T-helper 2 cell (primary cell): ENCODE measurements at regions not wholly inside any gene's neighbourhood (a gene's known extent, or its start where the extent isn't known, plus 50 kb on each side); places are given as distances from the start of the nearest gene placed in this dataset.
A peak's percentile ranks its signal among the peaks of the same experiment; 100 is the strongest.
"Not testable (repeated sequence)": the region's sequence is repeated elsewhere in the genome, so short reads cannot be mapped to it uniquely, and the experiment has no call there.

Source experiments
- DNase-seq, 5 experiments: peaks; one replicate each; pipeline versions ENCODE4 v3.0.0 to v3.0.0-alpha.2; 2012 to 2022

DNA sequence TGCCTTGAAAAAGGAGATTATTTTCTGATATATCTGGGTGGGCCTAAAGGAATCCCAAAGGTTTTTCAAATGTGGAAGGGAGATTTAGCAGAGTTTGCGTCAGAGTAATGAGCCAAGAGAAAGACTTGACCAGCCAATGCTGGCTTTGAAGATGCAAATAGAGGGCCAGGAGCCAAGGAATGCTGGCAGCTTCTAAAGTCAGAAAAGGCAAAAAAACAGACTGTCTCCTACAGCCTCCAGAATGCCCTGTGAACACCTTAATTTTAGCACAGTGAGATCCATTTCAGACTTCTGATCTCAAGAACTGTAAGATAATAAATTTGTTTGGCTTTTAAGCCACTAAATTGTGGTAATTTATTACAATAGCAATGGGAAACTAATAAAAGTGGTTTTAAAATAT lies 122.6 kb upstream of the FREM1 start:
- DNase-seq = no peak

DNA sequence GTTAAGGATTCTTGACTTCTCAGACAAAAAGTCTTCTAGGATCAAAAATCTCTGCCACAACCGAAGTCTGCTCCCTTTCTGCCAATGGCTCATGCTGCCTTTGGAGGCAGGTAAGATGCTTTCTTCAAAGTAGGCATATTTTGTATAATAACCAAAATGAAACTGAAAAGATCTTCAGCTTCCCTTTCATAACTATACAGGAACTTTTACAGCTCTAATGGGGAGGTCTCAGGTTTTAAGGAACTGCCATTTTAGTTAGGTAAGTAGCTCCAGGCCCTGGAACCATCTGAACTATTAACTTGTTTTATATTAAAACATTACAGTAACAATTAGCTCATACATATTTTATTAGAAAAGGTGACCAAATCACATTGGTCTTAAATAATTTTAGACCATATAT lies 110.9 kb upstream of the FREM1 start:
- no peak for DNase-seq

DNA sequence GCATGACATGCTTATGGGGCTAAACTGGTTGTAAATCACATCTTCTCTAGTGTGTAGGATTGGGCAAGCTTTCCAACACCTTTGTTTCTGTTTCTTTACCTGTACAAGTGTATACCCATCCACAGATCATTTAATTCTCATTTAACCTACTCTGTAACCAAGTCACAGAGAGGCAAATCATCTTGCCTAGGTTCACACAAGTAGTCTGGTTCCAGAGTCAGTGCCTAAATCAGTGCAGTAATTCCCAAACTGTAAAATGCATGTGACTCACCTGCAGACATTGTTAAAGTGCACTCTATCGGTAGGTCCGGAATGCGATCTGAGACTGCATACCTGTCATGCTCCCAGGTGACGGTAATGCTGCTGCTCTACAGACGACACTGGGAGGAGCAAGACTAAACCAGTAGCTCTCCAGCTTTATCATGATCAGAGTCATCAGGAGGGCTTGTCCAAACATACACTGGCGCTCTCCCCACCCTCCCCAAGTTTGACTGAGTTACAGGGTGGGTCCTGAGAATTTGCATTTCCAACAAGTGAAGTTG lies 107.9 kb upstream of the FREM1 start:
- no peak for DNase-seq

DNA sequence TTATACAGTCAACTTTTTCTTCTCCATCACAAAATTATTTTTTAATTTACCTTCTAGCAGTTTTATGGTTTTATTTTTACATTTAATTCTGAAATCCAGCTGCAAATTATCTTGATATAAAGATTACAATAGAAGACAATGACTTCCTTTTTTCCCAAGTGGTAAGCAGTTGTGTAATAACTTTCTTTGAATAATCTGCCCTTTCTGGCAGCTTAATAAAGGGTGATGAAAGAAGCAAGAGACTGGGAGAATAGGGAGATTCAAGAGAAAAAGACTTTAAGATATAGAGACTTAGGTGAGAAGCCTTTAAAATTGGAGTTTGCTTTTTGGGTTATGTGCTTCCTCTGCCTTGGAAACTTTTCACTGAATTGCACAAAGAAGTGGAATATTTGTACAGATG lies 100.4 kb upstream of the FREM1 start:
- DNase-seq = no peak

DNA sequence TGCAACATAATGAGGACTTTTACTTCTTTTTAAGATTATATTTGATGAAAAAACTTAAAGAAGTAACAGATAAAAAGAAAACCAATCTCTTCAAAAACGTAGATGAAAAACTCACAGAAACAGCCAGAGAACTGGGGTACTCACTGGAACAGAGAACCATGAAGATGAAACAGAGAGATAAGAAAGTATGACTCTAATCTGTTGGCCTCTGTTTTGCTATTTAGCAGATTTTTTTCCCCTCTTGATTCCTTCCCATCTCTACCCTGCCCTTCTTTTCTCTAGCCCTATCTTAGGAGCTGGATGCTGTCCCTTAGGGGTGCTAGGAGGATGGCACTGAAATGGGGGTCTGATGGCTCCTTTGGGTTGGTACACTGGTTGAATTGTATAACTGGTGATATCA lies 97.5 kb upstream of the FREM1 start:
- no peak for DNase-seq

DNA sequence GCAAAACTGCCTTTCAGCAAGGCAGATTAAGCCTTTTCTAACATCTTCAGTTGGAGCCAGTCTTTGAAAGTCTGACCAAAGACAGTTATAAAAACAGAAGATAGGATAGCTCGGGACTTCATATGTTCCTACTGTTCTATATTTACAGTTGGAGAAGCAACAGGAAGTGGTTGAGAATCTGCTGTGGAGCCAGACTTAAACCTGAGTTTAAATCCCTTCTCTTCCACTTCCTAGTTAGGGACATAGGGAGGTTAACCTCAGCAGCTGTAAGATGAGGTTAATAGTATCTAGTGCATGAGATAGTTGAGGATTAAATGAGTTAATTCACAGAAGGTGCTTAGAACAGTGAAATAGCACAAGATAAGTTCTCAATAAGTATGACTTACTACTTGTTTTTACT lies 84.5 kb upstream of the FREM1 start:
- no peak for DNase-seq

DNA sequence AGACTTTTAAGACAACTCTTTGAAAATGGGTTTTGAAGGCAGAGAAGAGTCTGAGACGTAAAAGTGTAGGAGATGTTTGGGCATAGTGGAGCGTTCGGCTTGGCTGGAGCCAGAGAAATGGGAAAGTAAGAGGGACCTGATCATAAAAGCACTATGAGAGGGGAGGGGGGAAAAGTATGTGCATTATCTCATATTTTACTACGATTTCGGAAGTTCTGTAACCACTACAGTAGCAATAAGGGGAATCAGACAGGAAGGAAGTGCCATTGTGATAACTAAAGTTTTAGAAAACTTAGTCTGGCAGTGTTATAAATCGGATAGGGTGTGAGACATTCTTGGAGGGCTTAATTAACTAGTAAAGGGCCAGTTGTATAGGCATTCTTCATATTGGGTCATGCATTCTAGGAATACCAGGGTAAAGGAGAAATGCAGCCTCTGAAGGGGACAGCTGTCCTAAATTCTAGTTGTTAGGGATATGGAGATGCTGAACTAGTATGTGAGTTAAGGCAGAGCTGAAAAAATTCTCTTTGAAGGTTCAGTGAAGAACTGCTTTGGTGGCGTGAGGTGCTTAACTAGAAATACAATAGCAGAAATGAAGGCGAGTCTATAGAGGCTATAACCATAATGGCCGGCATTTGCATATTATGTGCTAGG lies 83.8 kb upstream of the FREM1 start:
- peak in 1 of 5 experiments; percentile 48 for DNase-seq

DNA sequence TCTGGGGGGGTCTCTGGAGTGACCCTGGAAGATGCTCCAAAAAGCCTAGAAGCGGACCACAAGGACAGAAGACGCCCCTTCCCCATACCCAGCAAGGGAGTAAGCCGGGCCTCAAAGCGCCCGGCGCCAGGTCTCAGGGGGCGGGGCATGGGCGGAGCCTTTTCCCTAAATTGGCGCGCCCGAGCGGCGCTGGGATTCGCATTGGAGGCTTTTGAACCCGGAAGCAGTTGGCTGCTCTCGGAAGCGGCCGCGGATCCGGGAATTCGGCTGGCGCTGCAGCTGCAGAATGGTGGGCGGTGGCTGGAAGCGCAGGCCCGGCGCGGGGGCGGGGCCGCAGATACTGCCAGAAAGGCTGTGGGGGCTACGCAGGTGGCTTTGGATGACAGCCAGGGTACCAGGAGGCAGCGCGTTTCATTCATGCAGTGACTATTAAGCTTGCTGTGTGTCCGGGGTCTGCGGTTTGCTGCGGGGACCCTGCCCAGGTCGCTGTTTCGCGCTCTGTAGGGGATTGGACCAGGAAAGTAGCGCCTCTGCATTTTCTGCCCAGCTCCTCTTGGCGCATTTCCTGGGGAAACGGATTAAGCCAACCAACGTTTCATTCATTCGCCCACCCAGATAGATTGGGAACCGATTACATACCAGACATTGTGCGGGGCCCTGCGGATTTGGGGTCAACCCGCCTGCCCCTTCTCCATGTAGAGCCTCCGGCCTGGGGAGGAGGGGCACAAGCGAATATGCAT lies 83.0 kb upstream of the FREM1 start:
- DNase-seq = peak in 4 of 5 experiments; percentile 12 to 34 (median 31)

DNA sequence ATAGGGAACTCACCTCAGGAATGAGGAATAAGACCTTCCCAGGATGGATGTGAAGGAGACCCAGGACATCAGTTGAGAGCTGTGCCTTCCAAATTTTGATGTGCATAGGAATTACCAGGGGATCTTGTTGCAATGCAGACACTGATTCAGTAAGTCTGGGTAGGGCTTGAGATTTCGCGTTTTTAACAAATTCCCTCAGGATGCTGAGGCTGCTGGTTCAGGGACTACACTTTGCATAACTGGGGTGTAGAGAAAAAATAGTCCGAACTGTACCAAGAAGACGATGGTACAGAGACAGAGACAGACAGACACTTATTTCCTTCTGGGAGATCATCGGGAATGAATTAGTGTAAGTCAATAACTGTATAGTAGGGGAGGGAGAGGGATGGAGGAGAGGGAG lies 82.3 kb upstream of the FREM1 start:
- no peak for DNase-seq

DNA sequence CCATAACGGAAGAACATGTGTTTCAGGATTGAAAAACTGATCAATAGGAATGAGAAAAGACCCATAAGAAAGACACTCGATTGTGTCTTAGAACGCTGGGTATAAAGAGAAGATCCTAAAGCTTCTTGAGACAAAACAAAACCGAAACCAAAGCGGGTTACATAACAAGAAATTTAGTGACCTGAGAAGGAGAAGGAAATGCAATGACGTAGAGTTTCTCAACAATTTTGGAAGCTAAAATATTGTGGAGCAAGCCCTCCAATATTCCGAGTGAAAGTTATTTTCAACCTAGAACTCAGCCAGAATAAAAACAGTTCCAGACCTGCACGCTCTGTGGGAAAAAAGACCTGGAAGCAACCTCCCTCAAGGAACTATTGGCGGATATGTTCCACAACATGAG lies 81.9 kb upstream of the FREM1 start:
- peak in 1 of 5 experiments; percentile 48 for DNase-seq

DNA sequence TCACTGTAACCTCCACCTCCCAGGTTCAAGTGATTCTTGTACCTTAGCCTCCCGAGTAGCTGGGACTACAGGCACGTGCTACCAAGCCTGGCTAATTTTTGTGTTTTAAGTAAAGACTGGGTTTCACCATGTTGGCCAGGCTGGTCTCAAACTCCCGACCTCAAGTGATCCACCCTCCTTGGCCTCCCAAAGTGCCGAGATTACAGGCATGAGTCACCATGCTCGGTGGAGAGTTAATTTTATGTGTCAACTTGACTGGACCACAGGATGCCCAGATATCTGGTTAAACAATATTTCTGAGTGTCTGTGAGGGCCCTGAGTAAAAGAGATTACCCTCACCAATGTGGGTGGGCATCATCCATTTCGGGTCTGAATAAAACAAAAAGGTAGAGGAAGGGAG lies 80.4 kb upstream of the FREM1 start:
- DNase-seq = not testable (repeated sequence)

DNA sequence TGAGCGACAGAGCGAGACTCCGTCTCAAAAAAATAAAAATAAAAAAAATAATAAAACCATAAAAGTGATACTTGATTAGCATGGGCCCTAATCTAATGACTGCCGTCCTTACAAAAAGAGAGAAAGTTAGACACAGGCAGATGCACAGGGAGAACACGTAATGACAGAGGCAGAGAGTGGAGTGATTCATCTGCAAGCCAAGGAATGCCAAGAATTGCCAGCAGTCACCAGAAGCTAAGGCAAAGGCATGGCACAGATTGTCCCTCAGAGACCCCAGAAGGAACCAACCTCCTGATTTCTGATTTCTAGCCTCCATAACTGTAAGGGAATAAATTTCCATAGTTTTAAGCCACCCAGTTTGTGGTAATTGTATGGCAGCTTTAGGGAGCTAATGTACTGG lies 79.6 kb upstream of the FREM1 start:
- DNase-seq = no peak

DNA sequence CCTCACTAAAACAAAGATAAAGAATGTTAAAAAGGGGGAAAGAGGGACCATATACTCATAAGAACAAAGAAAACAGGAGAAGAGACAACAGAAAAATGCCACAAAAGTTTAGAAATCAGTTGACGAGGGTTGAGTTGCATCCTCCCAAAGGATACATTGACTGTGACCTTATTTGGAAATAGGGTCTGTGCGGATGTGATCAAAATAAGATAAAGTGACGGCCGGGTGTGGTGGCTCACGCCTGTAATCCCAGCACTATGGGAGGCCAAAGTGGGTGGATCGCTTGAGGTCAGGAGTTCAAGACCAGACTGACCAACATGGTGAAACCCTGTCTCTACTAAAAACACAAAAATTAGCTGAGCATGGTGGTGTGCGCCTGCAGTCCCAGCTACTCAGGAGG lies 79.1 kb upstream of the FREM1 start:
- not testable (repeated sequence) for DNase-seq

DNA sequence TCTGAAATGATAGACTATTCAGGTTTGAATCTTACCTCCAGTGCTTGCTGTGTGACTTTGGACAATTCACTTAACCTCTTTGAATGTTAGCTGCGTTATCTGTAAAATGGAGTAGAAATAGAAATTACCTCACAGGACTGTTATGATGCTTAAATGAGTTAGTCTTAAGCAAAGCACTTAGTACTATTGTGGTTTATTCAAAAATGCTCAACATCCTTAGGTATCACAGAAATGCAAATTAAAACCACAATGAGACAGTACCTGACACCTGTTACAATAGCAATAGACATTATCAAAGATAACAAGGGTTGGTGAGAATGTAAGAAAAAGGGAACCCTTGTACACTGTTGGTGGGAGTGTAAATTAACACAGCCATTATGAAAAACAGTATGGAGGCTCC lies 77.6 kb upstream of the FREM1 start:
- no peak for DNase-seq

DNA sequence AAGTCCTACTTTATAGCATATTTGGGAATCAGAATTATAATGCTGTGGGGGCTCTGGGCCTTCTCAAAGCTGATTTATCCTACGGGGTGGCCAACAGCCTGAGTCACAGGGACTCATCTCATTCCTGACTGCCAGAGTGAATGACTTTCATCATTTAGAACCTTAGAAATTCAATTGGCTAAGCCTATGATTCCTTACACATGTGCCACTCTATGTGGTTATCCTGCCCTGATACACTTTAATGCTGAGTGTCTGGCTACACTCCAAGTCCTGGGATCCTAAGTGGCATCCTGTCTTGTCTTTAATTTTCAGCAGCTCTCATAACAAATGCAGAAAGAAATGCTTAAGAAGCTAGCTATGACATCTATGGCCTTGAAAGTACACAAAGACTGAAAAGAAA lies 75.2 kb upstream of the FREM1 start:
- no peak for DNase-seq

DNA sequence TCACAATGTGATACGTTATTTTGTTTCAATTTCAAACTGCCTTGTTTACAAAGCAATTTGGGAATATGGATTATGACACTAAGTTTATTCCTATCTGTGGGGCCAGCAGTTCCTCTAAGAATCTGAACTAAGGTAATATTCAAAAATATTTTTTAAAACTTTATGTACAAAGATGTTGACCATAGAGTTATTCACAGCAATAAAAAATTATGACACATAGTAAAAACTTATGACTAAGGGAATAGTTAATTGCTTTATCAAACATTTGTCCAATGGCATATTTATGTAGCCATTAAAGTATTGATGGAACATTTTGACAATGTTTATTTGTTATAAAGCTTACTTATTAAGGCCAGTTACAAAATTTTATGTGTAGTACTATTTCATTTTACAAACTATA lies 73.4 kb upstream of the FREM1 start:
- no peak for DNase-seq

DNA sequence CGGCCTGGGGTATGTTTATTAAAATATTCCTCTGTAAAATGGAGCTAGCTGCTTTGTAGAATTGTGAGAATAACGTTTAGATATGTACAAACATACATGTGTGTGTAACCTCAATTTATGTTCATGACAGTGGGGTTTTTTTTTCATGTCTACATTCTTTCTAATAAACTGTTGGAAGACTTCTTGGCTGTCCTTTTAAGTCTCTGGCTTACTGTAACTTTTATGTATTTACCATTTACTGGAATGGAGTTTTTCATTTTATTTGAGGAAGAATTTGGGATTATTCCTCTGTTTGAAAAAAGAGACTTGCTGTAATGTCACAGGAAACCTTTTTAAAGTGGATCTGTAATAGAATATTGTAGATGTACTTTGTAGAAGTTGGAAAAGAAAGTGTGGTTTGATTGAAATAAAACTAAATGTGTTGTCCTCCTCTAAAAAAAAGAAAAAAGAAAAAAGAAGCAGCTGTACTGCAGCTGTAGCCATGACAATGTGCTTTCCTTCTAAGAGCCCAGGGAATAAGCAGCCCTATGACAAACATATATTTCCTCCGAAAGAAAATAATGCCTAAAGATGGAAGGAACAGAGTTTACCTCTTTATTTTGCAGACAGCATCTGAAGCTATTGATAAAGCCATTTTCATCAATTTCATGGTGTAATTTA lies 71.2 kb upstream of the FREM1 start:
- DNase-seq = no peak

DNA sequence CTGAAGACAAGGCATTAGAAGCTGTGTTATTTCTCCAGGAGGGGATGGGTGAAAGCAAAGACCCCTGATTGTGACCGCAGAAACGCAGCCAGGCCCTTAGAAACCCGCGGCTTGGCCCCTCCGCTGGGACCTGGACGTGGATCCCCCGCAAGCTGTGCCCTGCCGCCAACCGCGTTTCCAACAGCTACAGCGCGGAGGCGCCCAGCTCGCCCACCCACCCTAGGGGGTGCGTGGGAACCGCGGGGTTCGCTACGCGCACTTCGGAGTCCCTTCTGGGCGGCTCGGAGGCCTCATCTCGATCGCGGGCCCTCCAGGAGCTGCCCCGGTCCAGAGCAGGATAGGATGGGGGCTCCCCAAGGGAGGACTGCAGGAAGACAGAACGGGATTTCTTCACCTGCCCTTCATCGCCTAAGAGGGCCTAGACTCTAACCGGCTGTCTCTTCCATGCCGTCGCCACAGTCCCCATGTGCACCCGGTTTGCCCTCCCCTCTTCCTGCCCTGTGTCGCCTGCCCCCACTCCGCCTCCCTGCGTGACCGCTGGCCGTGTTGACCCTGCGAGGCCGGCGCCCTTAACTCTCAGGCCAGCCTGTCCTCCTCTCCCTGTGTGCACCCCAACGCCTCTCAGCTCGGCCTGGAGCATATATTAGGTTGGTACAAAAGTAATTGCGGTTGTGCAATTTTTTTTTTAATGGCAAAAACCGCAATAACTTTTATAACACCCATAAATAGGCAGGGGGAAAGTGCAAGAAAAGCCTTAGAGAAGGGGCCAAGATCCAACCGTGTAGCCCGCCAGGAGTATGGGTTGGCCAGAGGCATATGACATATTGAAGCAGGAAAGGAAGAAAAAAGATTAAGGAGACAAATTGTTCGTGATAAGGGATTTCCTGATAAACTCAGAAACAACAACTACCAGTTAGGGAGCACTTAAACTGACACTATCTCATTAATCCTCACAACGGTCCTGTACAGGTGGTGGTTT lies 68.1 kb upstream of the FREM1 start:
- no peak for DNase-seq

DNA sequence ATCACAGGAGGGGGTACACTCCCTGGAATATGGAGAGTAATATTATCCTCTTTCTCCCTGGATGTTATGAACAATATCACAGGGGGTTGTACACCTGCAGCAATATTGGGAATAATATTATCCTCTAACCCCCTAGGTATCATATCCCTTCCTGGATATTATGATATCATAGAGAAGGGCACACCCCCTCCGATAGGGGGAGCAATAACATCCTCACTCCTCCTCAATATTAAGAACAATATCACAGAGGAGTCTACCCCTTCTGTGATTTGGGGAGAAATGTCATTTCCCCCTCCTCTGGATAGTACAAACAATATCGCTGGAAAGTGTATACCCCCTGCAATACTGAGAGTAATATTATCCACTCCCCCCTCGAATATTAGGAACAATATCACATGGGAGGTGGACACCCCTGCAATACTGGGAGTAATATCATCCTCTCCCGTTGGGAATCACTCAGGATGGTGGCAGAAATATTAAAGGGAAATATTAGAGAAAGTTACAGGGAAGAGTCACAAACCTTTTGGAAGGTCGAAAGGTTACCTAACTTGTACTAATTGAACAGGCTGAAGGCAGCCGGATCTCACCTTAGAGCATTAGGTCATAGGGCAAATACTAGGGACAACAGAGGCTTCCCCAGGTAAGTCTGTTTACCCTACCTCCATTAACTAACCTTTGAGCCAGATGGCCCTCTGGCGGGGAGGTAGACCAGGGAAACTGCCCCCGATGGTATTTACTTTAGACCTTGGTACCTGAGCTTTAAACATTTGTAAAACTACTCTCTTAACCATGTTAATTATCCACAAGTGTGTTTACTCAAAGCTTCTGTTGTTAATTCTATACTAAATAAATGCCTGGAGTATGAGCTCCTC lies 57.5 kb upstream of the FREM1 start:
- no peak for DNase-seq

DNA sequence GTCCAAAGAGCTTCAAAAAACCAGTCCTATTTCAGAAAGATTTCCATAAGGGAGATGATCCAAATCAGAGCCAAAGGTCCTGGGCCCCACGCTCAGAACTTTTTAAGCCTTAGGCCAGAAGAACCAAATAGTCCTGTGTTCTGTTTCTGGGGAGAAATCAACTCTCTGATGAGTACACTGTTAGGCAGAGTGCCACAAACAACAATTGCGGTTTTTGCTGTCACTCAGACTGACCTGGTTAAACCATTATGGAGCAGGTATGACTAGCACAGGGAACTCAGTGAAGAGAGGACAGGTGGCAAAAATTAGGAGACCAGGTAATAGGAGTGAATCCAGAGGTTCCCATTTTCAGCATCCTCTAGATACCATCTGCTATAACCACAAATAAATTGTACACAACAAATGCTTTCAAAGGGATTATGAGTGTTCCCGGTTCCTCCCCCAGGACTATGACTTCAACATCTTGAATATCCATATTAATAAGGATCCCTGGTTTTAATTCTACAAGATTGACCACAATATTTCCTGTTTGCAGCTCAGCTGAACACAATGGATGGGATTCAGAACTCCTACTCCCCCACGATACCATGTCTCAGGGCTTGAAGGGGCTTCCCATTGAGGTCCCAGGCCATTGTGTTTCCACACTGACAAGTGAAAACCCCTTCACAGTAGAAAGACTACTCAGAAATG lies 52.1 kb upstream of the FREM1 start:
- DNase-seq = no peak
